Occipital lobe (tissue), 1 donor: ENCODE measurements at regions not wholly inside any gene's neighbourhood (a gene's known extent, or its start where the extent isn't known, plus 50 kb on each side); places are given as distances from the start of the nearest gene placed in this dataset.
"Not testable (repeated sequence)": the region's sequence is repeated elsewhere in the genome, so short reads cannot be mapped to it uniquely, and the experiment has no call there.

ENCODE experiments used
- DNase-seq: peaks from one replicate; lab custom pipeline; 2025; lab: John Stamatoyannopoulos, UW

DNA sequence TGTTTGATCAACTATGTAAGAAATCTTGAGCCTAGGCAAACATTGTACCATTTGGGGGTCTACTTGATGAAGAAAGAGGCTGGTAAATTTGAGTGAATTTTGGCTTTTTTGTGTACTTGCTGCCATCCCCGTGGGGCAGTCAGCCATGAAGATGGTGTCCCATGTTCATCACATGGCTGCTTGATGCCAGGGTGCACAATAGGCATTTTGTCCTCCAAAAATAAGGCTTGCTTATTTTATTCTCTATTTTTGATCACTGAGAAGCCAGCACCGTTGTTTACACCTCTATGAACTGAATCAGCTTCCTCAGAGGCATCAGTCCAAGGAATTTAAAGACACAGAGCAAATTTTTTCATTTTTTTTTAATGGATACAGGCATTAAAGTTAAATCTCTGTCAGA, 1195.7 kb downstream of the AMY1C start:
- no peak for DNase-seq

DNA sequence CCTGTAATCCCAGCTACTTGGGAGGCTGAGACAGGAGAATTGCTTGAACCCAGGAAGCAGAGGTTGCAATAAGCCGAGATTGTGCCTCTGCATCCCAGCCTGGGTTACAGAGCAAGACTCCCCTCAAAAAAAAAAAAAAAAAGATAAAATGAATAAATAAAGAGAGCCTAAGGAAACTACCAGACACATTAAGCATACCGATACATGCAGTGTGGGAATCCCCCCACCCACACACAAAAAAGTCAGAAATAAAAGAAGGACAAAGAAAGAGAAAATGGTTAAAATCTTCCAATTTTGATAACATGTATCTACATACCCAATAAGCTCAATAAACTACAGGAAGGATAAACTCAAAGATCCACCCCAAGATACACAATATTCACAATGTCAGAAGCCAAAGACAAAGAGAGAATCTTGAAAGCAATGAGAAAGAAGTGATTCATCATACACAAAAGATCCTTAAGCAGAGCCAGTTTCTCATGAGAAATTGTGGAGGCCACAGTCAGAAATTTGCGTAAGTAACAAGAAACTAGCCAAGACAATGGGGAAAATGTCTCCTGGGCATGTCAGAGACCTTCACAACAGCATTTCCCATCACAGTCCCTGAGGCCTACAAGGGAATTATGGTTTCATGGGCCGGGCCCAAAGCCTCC, 1197.0 kb downstream of the AMY1C start:
- DNase-seq = no peak

DNA sequence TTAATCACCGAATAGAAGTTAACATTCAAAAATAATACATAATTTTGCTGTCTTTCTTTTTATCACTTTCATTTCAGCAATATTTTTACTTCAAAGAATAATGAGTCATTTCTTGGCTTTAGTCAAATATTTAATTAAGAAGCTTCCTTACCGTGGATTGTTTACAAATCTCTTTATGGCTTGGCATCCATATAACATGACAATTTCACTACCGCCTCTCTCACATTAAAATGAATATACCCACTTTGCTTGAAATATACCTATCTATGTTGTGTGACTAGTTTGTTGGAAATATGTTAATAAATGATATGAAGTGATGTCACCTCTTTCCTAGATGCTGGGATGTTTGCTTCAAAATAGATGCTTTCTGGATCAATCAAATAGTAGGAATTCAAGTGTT, 1203.9 kb downstream of the AMY1C start:
- no peak for DNase-seq

DNA sequence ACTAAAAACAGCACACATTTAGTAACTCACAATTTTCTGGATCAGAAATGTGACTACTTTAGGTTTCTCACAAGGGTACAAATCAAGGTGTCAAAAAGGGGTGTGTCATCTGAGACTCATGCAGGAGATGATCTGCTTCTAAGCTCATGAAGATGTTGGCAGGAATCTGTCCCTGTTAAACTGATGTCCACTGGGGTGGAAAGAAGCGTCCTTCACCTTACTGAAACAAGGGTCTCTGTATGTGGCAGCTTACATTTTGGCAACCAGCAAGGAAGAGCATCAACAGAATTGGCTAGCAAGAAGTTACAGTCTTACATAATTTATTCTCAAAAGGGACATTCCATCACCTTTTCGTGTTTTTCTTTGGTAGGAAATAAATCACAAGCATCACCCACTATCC, 1223.8 kb downstream of the AMY1C start:
- no peak for DNase-seq

DNA sequence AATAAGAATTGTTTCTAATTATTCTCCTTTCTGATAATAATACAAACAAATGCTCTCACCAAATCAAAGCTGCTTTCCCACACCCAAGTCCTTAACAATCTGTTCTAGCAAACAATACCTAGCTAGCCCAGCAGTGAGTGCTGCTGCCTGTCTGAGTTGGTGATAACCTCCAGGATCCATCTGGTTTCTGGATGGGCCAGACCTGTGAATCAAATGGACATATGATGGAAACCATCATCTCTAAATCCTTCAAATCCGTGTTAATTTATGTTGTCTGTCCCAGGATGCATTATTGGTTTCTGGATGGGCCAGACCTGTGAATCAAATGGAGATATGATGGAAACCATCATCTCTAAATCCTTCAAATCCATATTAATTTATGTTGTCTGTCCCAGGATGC, 1230.0 kb downstream of the AMY1C start:
- no peak for DNase-seq

DNA sequence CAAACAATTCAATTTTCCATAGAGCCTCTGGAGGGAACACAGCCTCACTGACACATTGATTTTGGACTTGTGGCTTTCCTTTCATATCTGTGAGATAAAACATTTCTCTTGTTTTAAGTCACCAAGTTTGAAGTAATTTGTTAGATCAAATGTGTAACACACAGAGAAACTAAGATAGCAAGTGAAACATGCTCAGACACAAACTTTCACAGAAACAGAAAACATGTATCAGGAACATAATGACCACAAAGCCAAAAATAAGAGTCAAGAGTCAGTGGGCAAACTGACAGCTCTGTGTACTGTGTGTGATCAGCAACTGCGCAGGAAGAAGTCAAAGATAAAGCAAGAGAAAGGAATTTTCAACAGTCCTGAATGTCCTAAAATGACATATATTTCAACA, 1237.5 kb downstream of the AMY1C start:
- no peak for DNase-seq

DNA sequence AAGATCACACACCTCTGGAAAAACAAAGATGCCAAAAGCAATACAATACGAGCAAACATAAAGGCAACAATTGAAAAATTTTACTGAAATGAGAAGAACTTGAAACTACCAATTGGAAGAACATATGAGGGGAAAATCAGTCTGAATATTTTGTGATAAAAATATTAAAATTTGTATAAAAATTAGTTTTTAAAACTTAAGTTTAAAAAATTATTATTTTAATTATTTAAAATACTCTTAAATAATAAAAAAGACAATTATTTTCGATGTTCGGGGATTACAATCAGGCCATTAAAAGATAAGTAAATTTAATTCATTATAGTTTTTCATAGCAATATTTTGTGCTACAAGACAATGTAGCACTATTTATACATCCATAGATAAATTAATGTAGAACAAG, 1239.3 kb downstream of the AMY1C start:
- no peak for DNase-seq

DNA sequence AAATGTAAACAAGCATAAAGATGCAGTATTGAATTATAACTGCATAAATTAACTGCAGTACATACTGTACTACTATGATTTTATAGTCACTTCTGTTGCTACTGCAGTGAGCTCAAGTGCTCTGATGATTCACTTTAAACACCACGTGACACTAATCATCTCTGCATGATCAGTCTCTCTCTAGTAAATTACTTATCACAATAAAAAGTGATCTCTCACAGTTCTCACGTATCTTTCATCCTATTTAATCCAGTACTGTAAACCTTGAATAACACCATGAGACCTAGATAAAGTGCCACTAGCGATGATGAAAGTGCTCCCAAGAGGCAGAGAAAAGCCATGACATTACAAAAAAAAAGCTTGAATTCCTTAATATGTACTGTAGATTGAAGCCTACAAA, 1242.0 kb downstream of the AMY1C start:
- no peak for DNase-seq

DNA sequence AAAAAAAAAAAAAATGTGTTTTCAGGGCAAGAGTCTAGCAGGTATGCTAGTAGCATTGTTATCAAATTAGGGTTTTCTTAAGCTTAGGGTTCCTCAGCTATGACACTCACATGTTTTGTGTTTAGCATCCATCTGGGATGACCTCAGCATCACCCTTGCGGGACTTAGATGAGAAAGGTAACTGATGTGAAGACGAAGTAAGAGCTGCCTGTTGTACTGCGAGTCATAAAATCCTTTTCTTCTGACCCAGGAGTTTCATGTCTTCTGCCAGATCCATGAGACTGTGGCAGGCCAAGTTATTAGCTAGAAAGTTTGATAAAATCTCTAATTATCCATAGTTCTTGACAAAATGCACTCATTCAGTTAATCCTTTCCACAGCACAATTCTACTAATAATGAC, 1251.1 kb downstream of the AMY1C start:
- no peak for DNase-seq

DNA sequence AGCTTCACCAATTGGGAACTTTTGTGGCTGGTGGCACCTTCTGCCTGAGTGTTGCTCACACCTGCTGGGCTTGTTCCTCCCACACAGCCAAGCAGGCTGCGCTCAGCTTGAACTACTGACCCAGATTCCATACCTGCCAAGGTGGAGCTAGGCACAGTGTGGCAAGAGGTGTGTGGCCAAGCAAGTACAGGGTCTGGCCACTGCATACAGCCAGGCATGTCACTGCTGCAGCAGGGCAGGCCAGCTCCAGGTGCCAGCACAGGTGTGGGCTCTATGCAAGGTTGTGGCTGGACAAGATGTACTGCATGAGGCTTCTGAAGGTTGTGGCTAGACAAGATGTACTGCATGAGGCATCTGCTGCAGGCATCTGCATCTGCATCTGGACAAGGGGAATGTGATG, 1254.8 kb downstream of the AMY1C start:
- DNase-seq = no peak

DNA sequence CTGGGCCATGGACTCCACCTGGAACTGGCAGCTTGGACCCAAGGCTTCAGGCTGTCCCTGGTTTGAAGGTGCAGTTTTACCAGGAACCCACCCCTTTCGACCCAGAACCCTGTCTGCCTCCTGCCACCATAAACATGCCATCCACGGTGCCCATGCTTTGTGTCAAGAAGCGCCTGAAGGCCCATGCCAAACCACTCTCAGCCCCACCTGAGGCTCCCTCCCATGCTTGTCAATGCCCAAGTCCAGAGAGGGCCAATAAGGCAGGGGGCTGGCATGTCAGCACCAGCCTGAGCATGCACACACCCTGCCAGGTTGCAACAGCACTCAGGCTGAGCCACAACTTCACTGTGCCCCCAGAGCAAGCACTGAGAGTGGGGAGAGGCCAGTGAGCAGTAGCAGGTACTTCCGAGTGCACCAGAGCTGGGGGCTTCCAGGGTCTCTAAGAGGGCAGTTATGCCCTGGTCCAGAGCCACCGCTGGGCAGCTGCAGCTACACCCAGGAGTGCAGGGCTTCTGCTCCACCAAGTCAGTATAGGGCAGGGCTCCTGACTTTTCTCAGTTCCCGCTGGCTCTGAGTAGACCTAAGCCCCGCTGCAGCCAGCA, 1256.0 kb downstream of the AMY1C start:
- DNase-seq = no peak

DNA sequence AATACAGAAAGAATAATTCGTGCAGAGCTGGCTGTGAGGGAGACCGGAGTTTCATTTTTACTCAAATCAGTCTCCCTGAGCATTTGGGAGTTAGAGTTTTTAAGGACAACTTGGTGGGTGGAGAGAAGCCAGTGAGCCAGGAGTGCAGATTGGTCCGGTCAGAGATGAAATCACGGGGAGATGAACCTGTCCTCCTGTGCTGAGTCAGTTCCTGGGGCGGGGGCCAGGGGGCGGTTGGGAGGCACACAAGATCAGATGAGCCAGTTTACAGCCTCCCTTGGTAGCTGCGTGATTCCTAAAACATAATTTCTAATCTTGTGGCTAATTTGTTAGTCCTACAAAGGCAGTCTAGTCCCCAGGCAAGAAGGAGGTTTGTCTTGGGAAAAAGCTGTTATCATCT, 1267.9 kb downstream of the AMY1C start:
- DNase-seq = no peak

DNA sequence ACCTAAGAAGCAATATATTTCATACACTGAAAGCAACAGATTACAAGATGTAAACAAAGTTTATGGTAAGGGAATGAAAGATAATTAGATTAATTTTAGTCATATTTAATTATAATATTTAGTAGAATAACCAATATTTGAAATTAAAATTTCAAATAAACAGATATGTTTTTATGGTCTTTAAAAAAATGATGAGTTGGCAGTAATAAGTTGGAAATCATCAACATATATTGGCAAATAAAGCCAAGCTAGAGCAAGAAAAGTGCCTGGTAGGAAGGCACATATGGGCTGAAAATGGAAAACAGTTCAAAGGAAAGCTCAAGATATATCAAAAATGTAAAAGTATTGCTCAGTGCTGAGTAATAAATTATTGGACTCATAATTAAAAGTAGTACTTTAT, 1274.0 kb downstream of the AMY1C start:
- no peak for DNase-seq

DNA sequence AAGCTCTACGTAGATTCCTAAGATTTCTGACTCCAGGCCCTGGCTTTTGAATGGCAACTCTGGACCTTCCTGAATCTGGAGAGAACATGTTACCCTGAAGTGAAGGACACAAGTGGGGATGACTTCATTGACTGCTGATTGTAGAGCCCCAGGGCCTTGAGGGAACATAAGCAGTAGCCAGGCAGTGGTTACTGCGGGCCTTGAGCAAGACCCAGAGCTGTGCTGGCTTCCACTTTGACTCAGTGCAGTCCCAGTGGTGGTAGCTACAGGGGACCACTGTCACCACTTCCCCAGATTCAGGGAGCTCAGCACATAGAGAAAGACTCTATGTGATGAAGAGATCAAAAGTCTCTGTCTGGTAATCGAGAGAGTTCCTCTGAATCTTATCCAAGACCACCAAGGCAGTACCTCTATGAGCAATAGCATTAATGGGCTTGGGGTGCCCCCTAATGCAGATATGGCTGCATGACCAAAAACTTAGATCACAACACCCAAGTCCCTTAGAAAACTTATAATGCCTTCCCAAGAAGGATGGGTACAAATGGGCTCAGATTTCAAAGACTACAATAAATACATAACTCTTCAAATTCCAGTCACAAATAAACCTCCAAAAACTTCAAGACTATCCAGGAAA, 1278.3 kb downstream of the AMY1C start:
- no peak for DNase-seq

DNA sequence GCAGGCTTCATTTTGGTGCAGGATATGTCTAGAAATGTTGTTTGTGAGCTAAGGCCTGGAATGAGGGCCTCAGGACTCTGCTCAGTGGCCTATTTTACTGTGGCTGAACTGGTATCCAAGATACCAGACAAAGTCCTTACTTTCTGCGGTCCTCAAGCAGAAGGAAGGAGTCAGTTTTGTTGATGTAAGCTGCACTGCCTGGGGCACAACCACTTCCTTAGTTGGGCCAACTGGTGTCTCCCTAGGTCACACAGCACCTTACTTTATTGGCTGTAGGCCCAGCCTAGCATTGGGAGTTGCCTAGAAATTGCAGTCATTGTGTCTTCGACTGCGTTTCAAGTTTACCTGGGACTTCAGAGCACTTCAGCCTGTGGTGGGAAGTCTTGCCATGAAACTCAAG, 1322.7 kb downstream of the AMY1C start:
- no peak for DNase-seq

DNA sequence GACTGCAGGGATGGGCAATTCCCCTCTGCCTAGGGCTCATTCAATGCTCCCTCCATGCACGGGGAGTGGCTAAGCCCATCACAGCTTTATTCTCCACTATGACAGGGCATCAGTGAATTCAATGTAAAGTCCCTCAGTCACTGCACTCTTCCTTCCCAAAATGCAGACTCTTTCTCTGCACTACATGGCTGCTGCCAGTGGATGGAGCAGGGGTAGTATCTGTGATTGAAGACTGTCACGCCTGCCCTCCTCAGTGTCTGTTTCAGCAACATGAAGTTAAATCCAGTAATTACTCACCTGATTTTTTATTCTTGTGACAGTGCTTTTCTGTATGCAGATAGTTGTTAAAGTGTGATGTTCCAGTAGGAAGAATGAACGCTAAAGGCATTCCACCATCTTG, 1323.2 kb downstream of the AMY1C start:
- no peak for DNase-seq

DNA sequence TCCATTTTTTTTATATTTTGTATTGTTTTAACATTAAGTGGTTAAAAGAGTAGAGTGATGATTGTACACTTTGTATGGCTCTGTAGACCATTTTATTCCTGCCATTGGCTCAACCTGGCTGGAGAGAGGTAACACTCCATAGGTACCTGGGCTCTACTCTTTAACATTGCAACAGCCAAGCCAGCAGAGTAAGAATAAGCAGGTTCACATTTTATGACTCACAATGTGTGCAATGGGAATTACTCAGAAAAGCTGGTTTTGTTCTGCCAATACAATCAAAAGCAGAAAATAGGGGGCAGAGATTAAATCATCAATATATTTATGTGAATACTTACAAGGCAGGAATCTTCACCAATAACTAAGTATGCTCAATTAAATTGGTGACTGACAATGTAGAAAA, 1324.0 kb downstream of the AMY1C start:
- DNase-seq = no peak

DNA sequence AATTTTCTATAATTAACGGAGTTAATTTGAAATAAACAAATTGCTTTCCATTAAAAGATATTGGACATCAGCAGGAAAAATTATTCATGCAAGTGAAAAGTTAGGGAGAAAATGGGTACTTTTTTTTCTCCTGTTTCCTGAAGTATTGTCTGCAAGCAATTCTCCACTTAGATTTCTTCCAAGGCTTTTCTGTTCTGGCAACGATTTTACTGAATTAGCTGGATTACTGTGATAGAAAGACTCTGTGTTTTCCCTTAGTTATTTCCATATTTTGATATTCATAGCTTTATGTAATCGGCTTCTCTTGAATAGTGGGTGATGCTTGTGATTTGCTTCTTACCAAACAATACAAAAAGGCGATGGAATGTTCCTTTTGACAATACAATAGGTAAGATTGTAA, 1333.9 kb downstream of the AMY1C start:
- DNase-seq = no peak

DNA sequence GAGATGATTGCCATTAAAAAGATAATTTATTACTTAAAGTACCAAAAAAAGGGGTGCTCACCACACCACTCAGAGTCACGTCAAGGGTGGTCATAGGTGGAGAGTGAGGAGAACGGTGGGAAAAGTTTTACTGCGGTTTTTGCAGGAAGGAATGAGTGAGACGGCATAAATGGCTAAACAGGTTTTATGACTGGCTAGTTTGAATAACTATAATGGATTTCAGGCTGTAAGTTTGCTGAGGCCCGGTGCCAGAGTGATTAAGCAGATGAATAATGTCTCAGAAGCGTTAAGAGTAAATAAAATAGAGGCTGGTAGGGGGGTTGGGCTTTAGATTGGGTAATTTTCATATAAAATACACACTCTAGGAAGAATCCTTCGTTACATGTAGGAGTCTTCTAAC, 1337.8 kb downstream of the AMY1C start:
- DNase-seq = no peak

DNA sequence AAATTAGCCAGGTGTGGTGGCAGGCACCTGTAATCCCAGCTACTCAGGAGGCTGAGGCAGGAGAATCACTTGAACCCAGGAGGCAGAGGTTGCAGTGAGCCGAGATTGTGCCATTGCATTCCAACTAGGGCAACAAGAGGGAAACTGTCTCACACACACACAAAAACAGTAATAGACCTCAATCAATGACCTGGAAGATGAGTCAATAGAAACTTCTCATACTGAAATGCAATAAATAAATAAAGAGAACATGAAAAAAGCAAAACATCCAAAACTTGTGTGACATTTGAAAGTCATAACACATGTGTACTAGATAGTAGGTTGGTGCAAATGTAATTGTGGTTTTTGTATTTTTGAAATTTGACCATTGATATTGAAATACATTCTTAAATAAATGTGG, 1338.5 kb downstream of the AMY1C start:
- no peak for DNase-seq

DNA sequence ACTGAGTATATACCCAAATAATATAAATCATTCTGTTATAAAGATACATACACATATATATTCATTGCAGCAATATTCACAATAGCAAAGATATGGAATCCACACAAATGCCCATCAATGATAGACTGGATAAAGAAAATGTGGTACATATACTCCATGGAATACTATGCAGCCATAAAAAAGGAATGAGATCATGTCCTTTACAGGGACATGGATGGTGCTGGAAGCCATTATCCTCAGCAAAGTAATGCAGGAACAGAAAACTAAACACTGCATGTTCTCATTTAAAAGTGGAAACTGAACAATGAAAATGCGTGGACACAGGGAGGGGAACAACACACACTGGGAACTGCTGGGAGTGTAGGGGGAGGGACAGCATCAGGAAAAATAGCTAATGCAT, 1344.2 kb downstream of the AMY1C start:
- not testable (repeated sequence) for DNase-seq

DNA sequence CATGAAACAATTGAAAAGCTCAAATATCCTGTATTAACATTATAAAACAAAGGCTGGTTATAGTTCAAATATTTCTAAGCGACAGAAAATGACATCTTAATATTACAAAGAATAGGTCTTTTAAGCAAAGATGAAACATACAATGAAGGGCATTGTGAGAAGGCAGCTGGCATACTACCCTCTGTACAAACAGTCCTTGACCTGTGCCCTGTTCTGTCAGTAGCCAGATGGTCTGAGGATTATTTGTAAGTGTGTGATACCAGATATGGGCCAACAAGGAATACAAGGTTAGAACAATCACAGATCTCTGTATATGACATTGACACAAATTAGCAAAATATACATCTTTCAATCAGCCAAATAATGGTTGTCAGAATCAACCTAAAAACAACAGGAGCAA, 1350.4 kb downstream of the AMY1C start:
- DNase-seq = no peak

DNA sequence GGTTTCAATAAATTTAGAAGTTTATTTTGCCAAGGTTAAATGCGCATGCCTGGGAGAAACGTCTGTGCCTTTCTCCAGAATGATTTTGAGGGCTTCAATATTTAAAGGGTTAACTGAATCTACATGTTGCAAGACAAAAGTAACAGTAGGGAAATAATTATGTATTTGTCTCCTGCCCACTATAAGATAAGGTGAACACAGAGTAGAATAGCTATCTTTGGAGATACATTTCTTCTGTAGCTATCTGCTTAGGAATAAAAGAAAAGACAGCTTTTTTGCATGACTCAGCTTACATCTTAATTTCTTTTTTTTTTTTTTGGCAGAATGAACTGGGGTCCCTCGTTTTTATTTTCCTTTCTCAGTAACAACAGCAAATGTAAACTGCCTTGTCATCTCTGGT, 1351.6 kb downstream of the AMY1C start:
- DNase-seq = no peak
